IMR-90 (cell line): ENCODE measurements at regions not wholly inside any gene's neighbourhood (a gene's known extent, or its start where the extent isn't known, plus 50 kb on each side); places are given as distances from the start of the nearest gene placed in this dataset.

Experiments used
- ATAC-seq: fragments of 200-7000 bp; cut with Tn5 transposase; 2 replicates; pipeline ENCODE4 v1.9.1; 2020; ENCODE audit warnings: low read depth, mild to moderate bottlenecking, moderate library complexity
- BruUV-seq: library from RNA; stranded (reverse); fragments of 400-500 nt; replicated peaks from 2 replicates; lab custom pipeline; 2021; lab: Mats Ljungman, UMichigan
- CTCF ChIA-PET: fragments of 300-600 bp; formaldehyde crosslinking; extraction: SDS; loops from one replicate; lab custom pipeline; 2021; ENCODE audit warnings: antibody characterized with exemption; lab: Yijun Ruan, JAX
- POLR2A ChIA-PET: fragments of 300-600 bp; sonication (Branson Sonifier 250); formaldehyde crosslinking; loops from one replicate; lab custom pipeline; 2022; ENCODE audit warnings: antibody characterized with exemption; ENCODE audit not compliant: unreplicated experiment; lab: Charles Lee
- DNase-seq: peaks from one replicate; pipeline ENCODE4 v3.0.0; 2013
- H2AFZ ChIP-seq: replicated peaks from 2 replicates; pipeline ENCODE3; 2013; ENCODE audit warnings: low read length, mild to moderate bottlenecking; ENCODE audit not compliant: poor library complexity
- H2AK5ac ChIP-seq: 2 replicates; pipeline ENCODE4 v1.6.1; 2013; ENCODE audit warnings: low read depth, low read length, inconsistent platforms
- H2AK9ac ChIP-seq: replicated peaks from 2 replicates; pipeline ENCODE3; 2013; ENCODE audit warnings: mild to moderate bottlenecking, low read depth, low read length, moderate library complexity; ENCODE audit not compliant: poor library complexity
- H2BK120ac ChIP-seq: 2 replicates; pipeline ENCODE4 v1.6.1; 2013; ENCODE audit warnings: low read depth, low read length, inconsistent platforms
- H2BK15ac ChIP-seq: 3 replicates; pipeline ENCODE4 v1.6.1; 2013; ENCODE audit warnings: low read depth, low read length, inconsistent platforms
- H2BK20ac ChIP-seq: 2 replicates; pipeline ENCODE4 v1.6.1; 2013; ENCODE audit warnings: low read depth, mild to moderate bottlenecking, inconsistent platforms, low read length, moderate library complexity
- H2BK5ac ChIP-seq: 2 replicates; pipeline ENCODE4 v1.6.1; 2013; ENCODE audit warnings: mild to moderate bottlenecking, low read depth, low read length, inconsistent platforms; ENCODE audit not compliant: poor library complexity, severe bottlenecking
- H3K14ac ChIP-seq: replicated peaks from 2 replicates; pipeline ENCODE4 v1.6.1; 2013; ENCODE audit warnings: low read depth, low read length, inconsistent platforms
- H3K18ac ChIP-seq: 2 replicates; pipeline ENCODE4 v1.6.1; 2013; ENCODE audit warnings: low read depth, low read length, control low read depth
- H3K23ac ChIP-seq: 2 replicates; pipeline ENCODE4 v1.6.1; 2013; ENCODE audit warnings: low read depth, low read length, inconsistent platforms
- H3K27ac ChIP-seq: 2 replicates; pipeline ENCODE4 v1.5.1; 2013; ENCODE audit warnings: mild to moderate bottlenecking, control low read depth, low read length; ENCODE audit not compliant: insufficient read depth
- H3K27me3 ChIP-seq: 2 replicates; pipeline ENCODE4 v1.6.1; 2013; ENCODE audit warnings: low read length; ENCODE audit not compliant: control insufficient read depth, insufficient read depth
- H3K36me3 ChIP-seq: 2 replicates; pipeline ENCODE4 v1.6.1; 2013; ENCODE audit warnings: low read length, mixed read lengths; ENCODE audit not compliant: control insufficient read depth, insufficient read depth
- H3K4ac ChIP-seq: 2 replicates; pipeline ENCODE4 v1.6.1; 2013; ENCODE audit warnings: low read depth, low read length, inconsistent platforms
- H3K4me1 ChIP-seq: 2 replicates; pipeline ENCODE4 v1.6.1; 2013; ENCODE audit warnings: low read length, mixed read lengths; ENCODE audit not compliant: control insufficient read depth, insufficient read depth
- H3K4me2 ChIP-seq: 2 replicates; pipeline ENCODE4 v1.6.1; 2013; ENCODE audit warnings: low read depth, mild to moderate bottlenecking, control low read depth, low read length, moderate library complexity
- H3K4me3 ChIP-seq: 2 replicates; pipeline ENCODE4 v1.5.1; 2013; ENCODE audit warnings: low read depth, mild to moderate bottlenecking, control low read depth, low read length, moderate library complexity; ENCODE audit not compliant: insufficient read depth
- H3K56ac ChIP-seq: 2 replicates; pipeline ENCODE4 v1.6.1; 2013; ENCODE audit warnings: low read length, inconsistent platforms; ENCODE audit not compliant: insufficient read depth; ENCODE audit errors: extremely low read depth
- H3K79me1 ChIP-seq, 2 experiments: 2 replicates each; pipeline ENCODE4 v1.6.1; 2013; ENCODE audit warnings: low read length in 2 of 2, inconsistent platforms in 1 of 2, low read depth in 1 of 2
- H3K9ac ChIP-seq: 2 replicates; pipeline ENCODE4 v1.6.1; 2013; ENCODE audit warnings: low read depth, low read length, control low read depth
- H3K9me1 ChIP-seq: 2 replicates; pipeline ENCODE4 v1.6.1; 2013; ENCODE audit warnings: low read length, inconsistent platforms; ENCODE audit not compliant: insufficient read depth
- H3K9me3 ChIP-seq: 2 replicates; pipeline ENCODE4 v1.6.1; 2013; ENCODE audit warnings: low read length; ENCODE audit not compliant: control insufficient read depth, insufficient read depth
- H4K20me1 ChIP-seq: 2 replicates; pipeline ENCODE4 v1.6.1; 2013; ENCODE audit warnings: low read length, inconsistent platforms; ENCODE audit not compliant: insufficient read depth
- H4K5ac ChIP-seq: 2 replicates; pipeline ENCODE4 v1.6.1; 2013; ENCODE audit warnings: mild to moderate bottlenecking, low read depth, low read length, control low read depth
- H4K8ac ChIP-seq, 2 experiments: 2 replicates each; pipeline ENCODE4 v1.6.1; 2013; ENCODE audit warnings: low read depth in 2 of 2, low read length in 2 of 2, control low read depth in 1 of 2, inconsistent platforms in 1 of 2
- H4K91ac ChIP-seq: 2 replicates; pipeline ENCODE4 v1.6.1; 2013; ENCODE audit warnings: low read depth, low read length, inconsistent platforms; ENCODE audit not compliant: insufficient read depth
- CEBPB ChIP-seq: IDR thresholded peaks from 2 replicates; pipeline ENCODE4 v1.6.1; 2012; ENCODE audit warnings: low read depth, low read length, improper control_type of control experiment
- MAFK ChIP-seq: IDR thresholded peaks from 2 replicates; pipeline ENCODE4 v1.6.1; 2012; ENCODE audit warnings: low read depth, low read length, improper control_type of control experiment
- NFE2L2 ChIP-seq: fragments of 150-350 bp; IDR thresholded peaks from 2 replicates; pipeline ENCODE4 v1.6.1; 2016; ENCODE audit warnings: low read depth, mild to moderate bottlenecking, low read length
- RAD21 ChIP-seq: IDR thresholded peaks from 2 replicates; pipeline ENCODE4 v1.6.1; 2012; ENCODE audit warnings: low read length, improper control_type of control experiment
- WGBS, 2 experiments: methylation state at CpG; one replicate each; pipeline versions ENCODE4 v1.1.5 to v1.1.7; 2013; ENCODE audit warnings: missing lambda C conversion rate in 2 of 2; ENCODE audit not compliant: insufficient read length in 1 of 2; ENCODE audit errors: extremely low coverage in 2 of 2; 5-methylcytosine and 5-hydroxymethylcytosine counted together
- dilution Hi-C: fragments of 300-500 bp; cut with HindIII; formaldehyde crosslinking; loops from one replicate; pipeline ENCODE4 v1.14.3; 2018; ENCODE audit warnings: low sequenced_read_pairs; ENCODE audit not compliant: unreplicated experiment
- in situ Hi-C: fragments of 300-500 bp; cut with MboI; formaldehyde crosslinking; loops from 3 replicates; pipeline ENCODE4 v1.14.3; 2019; ENCODE audit warnings: low sequenced_read_pairs, inconsistent platforms, mixed read lengths
- intact Hi-C: fragments of 100-400 bp; cut with micrococcal nuclease; formaldehyde crosslinking; loops from 2 replicates; pipeline ENCODE4 v1.10.0; 2022

- BruUV-seq = no TSS peak
Measured at GRCh38 chr2:79437433-79438267, 75.2 kb upstream of the CTNNA2 start.

More at GRCh38 chr2:79437433-79438267, 75.2 kb upstream of the CTNNA2 start:
- Histone ChIP-seq H2AFZ (no peak overlapping the region), H2BK15ac (no peak overlapping the region), H3K9ac (no peak overlapping the region), H3K23ac (no peak overlapping the region), H2BK5ac (no peak overlapping the region), H3K27ac (no peak overlapping the region), H3K36me3 (no peaks in the 10 kb centered on the region), H3K4me1 (no peaks in the 10 kb centered on the region), H3K18ac (no peak overlapping the region), H3K27me3 (no peaks in the 10 kb centered on the region), H3K9me1 (no peaks in the 10 kb centered on the region), H2AK9ac (no peak overlapping the region), H3K9me3 (peaks cover 14% of the 10 kb centered on the region), H4K20me1 (no peaks in the 10 kb centered on the region), H2BK20ac (no peak overlapping the region), H3K4me3 (no peak overlapping the region), H3K79me1 (no peaks in the 10 kb centered on the region), H2AK5ac (no peak overlapping the region), H2BK120ac (no peak overlapping the region), H4K8ac (no peak overlapping the region), H4K91ac (no peak overlapping the region), H3K4me2 (no peak overlapping the region), H4K5ac (no peak overlapping the region), H3K4ac (no peak overlapping the region), H3K56ac (no peak overlapping the region), H3K14ac (no peak overlapping the region)
- 20% methylated on average over 3 of the region's 16 CpGs; no CpG with 5 or more reads in 1 of the 2 experiments for WGBS, 2 experiments
- ChIA-PET POLR2A (no interaction called here), CTCF (no interaction called here)
- ATAC-seq (no peak), DNase-seq (no peak)
- intact Hi-C loops (no loop called here), in situ Hi-C loops (no loop called here), dilution Hi-C loops (no loop called here)
- no peak for TF ChIP-seq NFE2L2
- TF ChIP-seq RAD21 = no peak
- no peak for TF ChIP-seq MAFK
- no peak for TF ChIP-seq CEBPB
